ENCODE measurements at regions not wholly inside any gene's neighbourhood (a gene's known extent, or its start where the extent isn't known, plus 50 kb on each side); places are given as distances from the start of the nearest gene placed in this dataset.

GRCh38 chr19:29338480-29338879, 125.5 kb upstream of the UQCRFS1 start:
- H3K4me3 ChIP-seq (ENCODE audit: control extremely low read depth in 1 of 5, extremely low read depth in 1 of 5, insufficient read depth in 1 of 5, low read depth in 2 of 5, low read length in 4 of 5): no peak overlapping the region
- no peak overlapping the region for H3K27ac ChIP-seq (ENCODE audit: low read length in 2 of 2)
- ATAC-seq (ENCODE audit: low read depth) (no peak), DNase-seq (no peak)
- POLR2A ChIA-PET: no interaction called here
- H3K79me2 ChIP-seq (ENCODE audit: control insufficient read depth, insufficient read depth, low read length): no peaks in the 10 kb centered on the region
- no peaks in the 10 kb centered on the region for H3K36me3 ChIP-seq (replicated peaks in 1 of 2; ENCODE audit: control extremely low read depth in 1 of 2, control insufficient read depth in 1 of 2, extremely low read depth in 1 of 2, insufficient read depth in 2 of 2, low read length in 1 of 2)
- no peak overlapping the region for H3K9ac ChIP-seq (ENCODE audit: low read length)
- peaks cover 12% of the 10 kb centered on the region for H3K9me3 Mint-ChIP-seq (ENCODE audit: insufficient read depth)
- H3K4me3 Mint-ChIP-seq: no peak overlapping the region
- CTCF ChIA-PET: no interaction called here
- H2AFZ ChIP-seq (ENCODE audit: insufficient read depth, low read depth, low read length, poor library complexity, severe bottlenecking): no peak overlapping the region
- H3K4me1 ChIP-seq (ENCODE audit: control insufficient read depth in 2 of 2, insufficient read depth in 2 of 2, low read length in 2 of 2): no peaks in the 10 kb centered on the region
- H4K20me1 ChIP-seq (ENCODE audit: control insufficient read depth, insufficient read depth, low read length, poor library complexity, severe bottlenecking): no peaks in the 10 kb centered on the region
- intact Hi-C loops (cut with micrococcal nuclease): no loop called here
- 67% methylated on average over 1 of the region's 1 CpG for WGBS (ENCODE audit: insufficient coverage)
- H3K27ac Mint-ChIP-seq: no peak overlapping the region
- H3K4me1 Mint-ChIP-seq: no peaks in the 10 kb centered on the region
- H3K27me3 Mint-ChIP-seq: no peaks in the 10 kb centered on the region
- H3K4me2 ChIP-seq (replicated peaks; ENCODE audit: low read depth, low read length, poor library complexity, severe bottlenecking): no peak overlapping the region
- no peaks in the 10 kb centered on the region for H3K27me3 ChIP-seq (replicated peaks in 1 of 4; ENCODE audit: control extremely low read depth in 1 of 4, control insufficient read depth in 3 of 4, insufficient read depth in 4 of 4, low read length in 3 of 4)
- TF ChIP-seq CTCF (IDR thresholded peaks at IDR 0.05) (no peak), EZH2 (IDR thresholded peaks at IDR 0.05; ENCODE audit: borderline replicate concordance, insufficient read depth, low read depth, low read length, poor library complexity, severe bottlenecking) (no peak)
- peaks cover 4 to 14% (median 4%) of the 10 kb centered on the region in 3 donors for H3K9me3 ChIP-seq (ENCODE audit: control extremely low read depth in 1 of 3, control insufficient read depth in 2 of 3, insufficient read depth in 1 of 3, low read length in 2 of 3)

- Histone ChIP-seq H3K9me3 (ENCODE audit: control extremely low read depth in 1 of 3, control insufficient read depth in 2 of 3, insufficient read depth in 1 of 3, low read length in 2 of 3) (peaks cover 0 to 21% (median 8%) of the 10 kb centered on the region in 3 donors), H3K4me3 (ENCODE audit: control extremely low read depth in 1 of 5, extremely low read depth in 1 of 5, insufficient read depth in 1 of 5, low read depth in 2 of 5, low read length in 4 of 5) (no peak overlapping the region), H3K36me3 (replicated peaks in 1 of 2; ENCODE audit: control extremely low read depth in 1 of 2, control insufficient read depth in 1 of 2, extremely low read depth in 1 of 2, insufficient read depth in 2 of 2, low read length in 1 of 2) (no peaks in the 10 kb centered on the region), H3K9ac (ENCODE audit: low read length) (no peak overlapping the region), H3K4me2 (replicated peaks; ENCODE audit: low read depth, low read length, poor library complexity, severe bottlenecking) (no peak overlapping the region), H3K79me2 (ENCODE audit: control insufficient read depth, insufficient read depth, low read length) (no peaks in the 10 kb centered on the region), H3K4me1 (ENCODE audit: control insufficient read depth in 2 of 2, insufficient read depth in 2 of 2, low read length in 2 of 2) (no peaks in the 10 kb centered on the region), H2AFZ (ENCODE audit: insufficient read depth, low read depth, low read length, poor library complexity, severe bottlenecking) (no peak overlapping the region), H3K27me3 (replicated peaks in 1 of 4; ENCODE audit: control extremely low read depth in 1 of 4, control insufficient read depth in 3 of 4, insufficient read depth in 4 of 4, low read length in 3 of 4) (no peaks in the 10 kb centered on the region), H4K20me1 (ENCODE audit: control insufficient read depth, insufficient read depth, low read length, poor library complexity, severe bottlenecking) (no peaks in the 10 kb centered on the region), H3K27ac (ENCODE audit: low read length in 2 of 2) (no peak overlapping the region)
- H3K27me3 Mint-ChIP-seq: no peaks in the 10 kb centered on the region
- TF ChIP-seq EZH2 (IDR thresholded peaks at IDR 0.05; ENCODE audit: borderline replicate concordance, insufficient read depth, low read depth, low read length, poor library complexity, severe bottlenecking): no peak
- TF ChIP-seq CTCF (IDR thresholded peaks at IDR 0.05): no peak
- ChIA-PET POLR2A (no interaction called here), CTCF (no interaction called here)
- H3K27ac Mint-ChIP-seq: no peak overlapping the region
- no CpG with 5 or more reads among the region's 1 CpG for WGBS (ENCODE audit: insufficient coverage)
- intact Hi-C loops (cut with micrococcal nuclease): no loop called here
- H3K4me1 Mint-ChIP-seq: no peaks in the 10 kb centered on the region
- H3K4me3 Mint-ChIP-seq: no peak overlapping the region
- ATAC-seq (ENCODE audit: low read depth): no peak
- peaks cover 9% of the 10 kb centered on the region for H3K9me3 Mint-ChIP-seq (ENCODE audit: insufficient read depth)
- no peak for DNase-seq
Observed at GRCh38 chr19:29342721-29343120, 129.8 kb upstream of the UQCRFS1 start.
